Uterus (tissue), 3 donors: ENCODE measurements at regions not wholly inside any gene's neighbourhood (a gene's known extent, or its start where the extent isn't known, plus 50 kb on each side); places are given as distances from the start of the nearest gene placed in this dataset.
"Not testable (repeated sequence)": the region's sequence is repeated elsewhere in the genome, so short reads cannot be mapped to it uniquely, and the experiment has no call there.

Source experiments
- DNase-seq, 2 donors: peaks; one replicate each; pipeline ENCODE4 v3.0.0-alpha.2; 2019 to 2020
- H3K27ac ChIP-seq, 2 donors: fragments of 200-600 bp; sonication (generic); 1 replicate in 1 of 2; 2 replicates in 1 of 2; pipeline ENCODE4 v1.5.1; 2016 to 2018
- H3K27me3 ChIP-seq, 2 donors: fragments of 200-600 bp; sonication (generic); one replicate each; pipeline ENCODE4 v1.5.1; 2018 to 2019; ENCODE audit warnings: control low read depth in 1 of 2
- H3K36me3 ChIP-seq, 2 donors: fragments of 200-600 bp; sonication (generic); one replicate each; pipeline ENCODE4 v1.5.1; 2019; ENCODE audit warnings: control low read depth in 1 of 2
- H3K4me1 ChIP-seq, 2 donors: fragments of 200-600 bp; sonication (generic); one replicate each; pipeline ENCODE4 v1.5.1; 2018 to 2019; ENCODE audit warnings: control low read depth in 1 of 2
- H3K4me3 ChIP-seq, 2 donors: fragments of 200-600 bp; sonication (generic); 1 replicate in 1 of 2; 2 replicates in 1 of 2; pipeline ENCODE4 v1.5.1; 2018 to 2019; ENCODE audit warnings: mild to moderate bottlenecking in 1 of 2
- H3K9me3 ChIP-seq, 2 donors: fragments of 200-600 bp; sonication (generic); one replicate each; pipeline ENCODE4 v1.5.1; 2019; ENCODE audit warnings: control low read depth in 1 of 2
- POLR2A ChIP-seq, 2 donors: fragments of 450-650 bp; IDR thresholded peaks; one replicate each; pipeline ENCODE4 v1.6.1; 2016; ENCODE audit warnings: antibody characterized with exemption in 2 of 2, mild to moderate bottlenecking in 1 of 2, moderate library complexity in 1 of 2
- intact Hi-C: fragments of 100-400 bp; cut with DNase I; formaldehyde crosslinking; loops from one replicate; pipeline ENCODE4 v1.15.1; 2023; ENCODE audit warnings: low total_unique reads
- TF ChIP-seq, protein P1 (sequence below), 4 experiments: fragments of 200-600 bp in 2 of 4; fragments of 450-650 bp in 2 of 4; sonication (generic) in 2 of 4; IDR thresholded peaks; one replicate each; pipeline ENCODE4 v1.5.1; 2016 to 2019; ENCODE audit warnings: antibody characterized with exemption in 4 of 4, mild to moderate bottlenecking in 2 of 4, moderate library complexity in 1 of 4
- donor health status: DM: yes; HTN: yes; CAD: no.

DNA sequence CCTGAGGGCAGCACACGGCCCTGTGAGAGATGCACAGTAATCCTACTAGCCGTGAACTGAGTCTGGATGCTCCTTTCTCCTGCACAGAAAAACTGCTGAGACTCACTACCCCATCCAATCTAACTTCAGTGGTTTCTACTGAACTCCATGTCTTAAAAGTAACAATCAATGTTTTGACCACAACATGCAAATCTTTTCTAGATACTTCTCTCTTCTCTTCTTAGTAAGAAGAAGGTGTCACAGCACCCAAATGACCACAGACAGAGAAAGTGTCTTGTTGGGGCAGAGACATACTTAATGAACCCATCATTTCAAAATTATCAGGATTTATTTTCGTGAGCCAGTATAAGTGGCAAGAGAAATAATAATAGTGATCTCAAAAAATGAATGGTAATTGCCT is 285.8 kb upstream of the MEF2C start:
- Histone ChIP-seq H3K27me3 (no peaks in the 10 kb centered on the region), H3K36me3 (no peaks in the 10 kb centered on the region), H3K27ac (no peak overlapping the region), H3K9me3 (no peaks in the 10 kb centered on the region), H3K4me1 (no peaks in the 10 kb centered on the region), H3K4me3 (no peak overlapping the region)
- TF ChIP-seq POLR2A (IDR thresholded peaks at IDR 0.05): no peak
- TF ChIP-seq, protein P1, sequence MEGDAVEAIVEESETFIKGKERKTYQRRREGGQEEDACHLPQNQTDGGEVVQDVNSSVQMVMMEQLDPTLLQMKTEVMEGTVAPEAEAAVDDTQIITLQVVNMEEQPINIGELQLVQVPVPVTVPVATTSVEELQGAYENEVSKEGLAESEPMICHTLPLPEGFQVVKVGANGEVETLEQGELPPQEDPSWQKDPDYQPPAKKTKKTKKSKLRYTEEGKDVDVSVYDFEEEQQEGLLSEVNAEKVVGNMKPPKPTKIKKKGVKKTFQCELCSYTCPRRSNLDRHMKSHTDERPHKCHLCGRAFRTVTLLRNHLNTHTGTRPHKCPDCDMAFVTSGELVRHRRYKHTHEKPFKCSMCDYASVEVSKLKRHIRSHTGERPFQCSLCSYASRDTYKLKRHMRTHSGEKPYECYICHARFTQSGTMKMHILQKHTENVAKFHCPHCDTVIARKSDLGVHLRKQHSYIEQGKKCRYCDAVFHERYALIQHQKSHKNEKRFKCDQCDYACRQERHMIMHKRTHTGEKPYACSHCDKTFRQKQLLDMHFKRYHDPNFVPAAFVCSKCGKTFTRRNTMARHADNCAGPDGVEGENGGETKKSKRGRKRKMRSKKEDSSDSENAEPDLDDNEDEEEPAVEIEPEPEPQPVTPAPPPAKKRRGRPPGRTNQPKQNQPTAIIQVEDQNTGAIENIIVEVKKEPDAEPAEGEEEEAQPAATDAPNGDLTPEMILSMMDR (IDR thresholded peaks at IDR 0.05): no peak
- intact Hi-C loops: no loop called here
- DNase-seq: no peak

DNA sequence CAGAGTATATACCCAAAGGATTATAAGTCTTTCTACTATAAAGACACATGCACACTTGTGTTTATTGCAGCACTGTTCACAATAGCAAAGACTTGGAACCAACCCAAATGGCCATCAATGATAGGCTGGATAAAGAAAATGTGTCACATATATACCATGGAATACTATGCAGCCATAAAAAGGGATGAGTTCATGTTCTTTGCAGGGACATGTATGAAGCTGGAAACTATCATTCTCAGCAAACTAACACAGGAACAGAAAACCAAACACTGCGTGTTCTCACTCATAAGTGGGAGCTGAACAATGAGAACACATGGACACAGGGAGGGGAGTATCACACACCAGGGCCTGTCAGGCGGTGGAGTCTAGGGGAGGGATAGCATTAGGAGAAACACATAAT is 281.7 kb upstream of the MEF2C start:
- DNase-seq, H3K4me1 ChIP-seq, H3K9me3 ChIP-seq, H3K36me3 ChIP-seq, H3K4me3 ChIP-seq, H3K27me3 ChIP-seq, H3K27ac ChIP-seq, intact Hi-C loops: not testable (repeated sequence)

DNA sequence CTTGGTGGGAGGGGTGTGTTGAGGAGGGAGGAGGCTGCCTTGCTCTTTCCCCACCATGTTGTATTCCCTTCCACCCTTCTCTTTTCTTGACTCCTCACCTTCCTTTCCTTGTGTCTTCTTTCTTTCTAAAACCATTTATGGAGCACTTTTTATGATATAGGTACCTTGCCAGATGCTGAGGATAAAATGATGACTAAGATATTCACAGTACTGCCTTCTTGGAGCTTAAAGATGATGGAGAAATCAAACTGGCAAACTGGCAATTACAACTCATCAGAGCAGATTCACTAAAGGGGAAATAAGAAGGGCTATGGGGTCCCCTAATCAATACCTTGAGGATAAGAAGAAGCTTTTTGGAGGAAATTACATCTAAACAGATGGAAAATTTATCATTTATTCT is 273.2 kb upstream of the MEF2C start:
- intact Hi-C loops: no loop called here
- no peaks in the 10 kb centered on the region for H3K4me1 ChIP-seq

DNA sequence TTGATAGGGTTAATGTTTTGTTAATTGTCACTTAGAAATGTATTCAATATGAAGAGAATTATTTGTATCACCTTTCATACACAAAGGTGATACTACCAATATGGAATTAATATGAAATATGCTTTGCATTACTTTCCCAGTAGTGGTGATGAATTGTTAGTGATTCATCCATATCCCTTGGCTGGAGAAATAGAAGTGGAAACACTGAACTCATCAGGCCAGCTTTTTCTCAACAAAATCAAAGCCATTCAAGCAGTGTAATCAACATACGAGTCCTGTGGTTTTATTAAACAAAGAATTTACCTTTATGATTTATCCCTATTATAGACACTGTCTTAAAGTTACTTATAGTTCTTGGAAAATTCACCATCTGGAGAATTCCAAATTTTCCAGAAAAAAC is 264.0 kb upstream of the MEF2C start:
- Histone ChIP-seq H3K36me3 (no peaks in the 10 kb centered on the region), H3K27me3 (no peaks in the 10 kb centered on the region)
- intact Hi-C loops: no loop called here

More for the DNA sequence above, 273.2 kb upstream of the MEF2C start:
- TF ChIP-seq, protein P1 (IDR thresholded peaks at IDR 0.05): no peak
- TF ChIP-seq POLR2A (IDR thresholded peaks at IDR 0.05): no peak
- H3K4me3 ChIP-seq: no peak overlapping the region
- no peak for DNase-seq
- no peaks in the 10 kb centered on the region for H3K27me3 ChIP-seq
- H3K27ac ChIP-seq: no peak overlapping the region
- no peaks in the 10 kb centered on the region for H3K36me3 ChIP-seq
- H3K9me3 ChIP-seq: no peaks in the 10 kb centered on the region

DNA sequence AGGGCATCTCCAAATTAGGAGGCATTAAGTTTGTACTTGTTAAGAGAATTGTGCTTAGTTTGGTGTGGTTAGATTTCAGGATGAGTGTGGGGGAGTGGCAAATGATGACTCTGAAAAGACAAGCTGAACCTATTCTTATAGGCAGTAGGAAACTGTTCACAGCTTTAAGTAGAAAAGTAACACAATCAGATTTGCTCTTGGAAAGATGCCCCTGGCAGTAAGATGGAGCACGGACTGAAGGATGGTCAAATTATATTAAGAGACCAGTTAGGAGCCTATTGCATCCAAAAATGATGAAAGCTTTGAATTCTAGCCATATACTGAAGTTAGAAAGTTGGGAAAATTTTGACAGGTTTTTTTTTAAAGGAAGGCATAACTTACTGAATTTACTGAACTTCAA is 254.2 kb upstream of the MEF2C start:
- H3K4me3 ChIP-seq: no peak overlapping the region
- TF ChIP-seq, protein P1 (IDR thresholded peaks at IDR 0.05): no peak
- TF ChIP-seq POLR2A (IDR thresholded peaks at IDR 0.05): no peak
- intact Hi-C loops: no loop called here
- no peaks in the 10 kb centered on the region for H3K36me3 ChIP-seq
- no peak overlapping the region for H3K27ac ChIP-seq
- H3K9me3 ChIP-seq: no peaks in the 10 kb centered on the region
- H3K4me1 ChIP-seq: no peaks in the 10 kb centered on the region
- no peaks in the 10 kb centered on the region for H3K27me3 ChIP-seq
- no peak for DNase-seq

More for the DNA sequence above, 264.0 kb upstream of the MEF2C start:
- Histone ChIP-seq H3K27ac (no peak overlapping the region), H3K4me3 (no peak overlapping the region), H3K9me3 (no peaks in the 10 kb centered on the region), H3K4me1 (no peaks in the 10 kb centered on the region)
- no peak for DNase-seq
- TF ChIP-seq, protein P1 (IDR thresholded peaks at IDR 0.05): no peak
- TF ChIP-seq POLR2A (IDR thresholded peaks at IDR 0.05): no peak

DNA sequence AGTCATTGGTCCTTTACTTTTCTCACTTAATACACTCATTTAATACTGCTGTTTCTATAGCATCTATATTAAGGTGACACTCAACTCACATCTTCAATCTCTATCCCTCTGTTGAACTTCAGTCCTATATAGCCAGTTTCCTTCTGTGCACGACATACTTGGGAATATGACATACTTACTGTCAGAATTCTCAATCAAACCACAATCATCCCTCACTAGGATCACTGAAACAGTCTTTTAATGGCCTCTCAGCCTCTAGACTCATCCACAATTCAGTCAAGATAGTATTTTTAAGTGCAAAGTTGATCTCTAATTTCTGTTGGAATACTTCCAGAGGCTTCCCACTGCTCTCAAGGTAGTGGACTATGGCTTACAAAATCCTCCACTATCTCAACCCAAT is 251.0 kb upstream of the MEF2C start:
- DNase-seq: no peak
- TF ChIP-seq, protein P1 (IDR thresholded peaks at IDR 0.05): no peak
- no peak for TF ChIP-seq POLR2A (IDR thresholded peaks at IDR 0.05)
- Histone ChIP-seq H3K27me3 (no peaks in the 10 kb centered on the region), H3K4me3 (no peak overlapping the region), H3K9me3 (no peaks in the 10 kb centered on the region), H3K36me3 (no peaks in the 10 kb centered on the region), H3K4me1 (no peaks in the 10 kb centered on the region), H3K27ac (no peak overlapping the region)
- intact Hi-C loops: no loop called here
